GM19240 (cell line): ENCODE measurements at regions not wholly inside any gene's neighbourhood (a gene's known extent, or its start where the extent isn't known, plus 50 kb on each side); places are given as distances from the start of the nearest gene placed in this dataset.
"Not testable (repeated sequence)": the region's sequence is repeated elsewhere in the genome, so short reads cannot be mapped to it uniquely, and the experiment has no call there.

Source experiments
- DNase-seq: peaks from one replicate; pipeline ENCODE4 v3.0.0; 2011; ENCODE audit warnings: low spot score; ENCODE audit not compliant: insufficient read length

DNA sequence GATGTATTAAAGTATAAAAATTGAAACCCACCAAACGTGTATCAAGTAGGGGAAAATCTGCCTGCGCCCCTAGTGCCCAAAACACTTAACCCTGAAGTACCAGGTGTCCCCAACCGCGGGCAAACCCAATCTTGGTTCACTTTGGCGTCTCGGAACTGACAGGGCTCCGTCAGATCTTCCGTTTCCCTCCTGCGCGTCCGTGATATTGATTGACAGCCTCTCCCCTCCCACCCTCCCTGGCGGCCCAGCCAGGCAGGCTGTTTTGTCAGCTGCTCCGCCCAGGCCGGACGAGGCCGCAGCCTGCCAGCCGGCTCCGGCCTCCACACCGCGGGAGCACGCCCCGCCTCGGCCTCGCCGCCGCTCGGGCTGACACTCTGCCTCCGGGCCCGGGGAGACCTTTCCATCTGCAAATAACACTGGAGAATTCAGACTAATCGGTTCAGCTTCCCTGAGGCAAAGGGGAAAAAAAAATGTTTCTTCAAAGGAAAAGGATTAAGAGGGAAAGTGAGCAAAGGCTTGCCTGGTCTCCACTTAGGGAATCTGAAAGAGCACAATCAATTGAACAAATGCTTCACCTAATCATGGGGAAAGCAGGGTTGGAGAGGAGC lies 234.9 kb upstream of the MCHR2 start:
- DNase-seq = peak; percentile 37

DNA sequence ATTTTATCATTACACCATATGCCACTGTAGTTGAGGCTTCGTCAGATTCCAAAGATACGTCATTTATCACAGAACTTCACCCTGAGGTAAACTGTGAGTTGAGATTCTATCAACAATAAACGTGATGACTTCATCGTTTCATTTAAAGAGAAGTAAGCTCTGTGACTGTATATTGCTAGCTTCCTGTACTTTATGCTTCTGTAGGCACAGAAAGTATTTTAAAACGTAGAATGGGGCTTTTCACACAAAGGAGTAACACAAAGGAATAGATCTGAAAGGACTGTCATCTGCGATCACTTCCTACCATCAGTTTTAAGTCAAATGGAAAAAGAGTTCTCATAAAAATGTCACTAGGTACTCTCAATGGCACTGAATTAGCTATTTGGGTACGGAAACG lies 234.4 kb upstream of the MCHR2 start:
- no peak for DNase-seq

DNA sequence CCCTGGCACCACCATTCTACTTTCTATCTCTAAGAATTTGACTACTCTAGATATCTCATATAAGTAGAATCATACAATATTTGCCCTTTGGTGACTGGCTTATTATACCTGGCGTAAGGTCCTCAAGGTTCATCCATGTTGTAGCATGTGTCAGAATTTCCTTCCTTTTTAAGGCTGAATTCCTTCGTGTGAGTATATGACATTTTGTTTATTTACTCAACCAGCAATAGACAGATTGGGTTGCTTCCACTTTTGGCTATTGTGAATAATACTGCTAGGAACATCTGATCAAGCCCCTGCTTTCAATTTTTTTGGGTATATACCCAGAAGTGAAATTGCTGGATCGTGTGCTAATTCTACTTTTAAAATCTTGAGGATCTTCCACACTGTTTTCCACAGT lies 232.8 kb upstream of the MCHR2 start:
- no peak for DNase-seq

DNA sequence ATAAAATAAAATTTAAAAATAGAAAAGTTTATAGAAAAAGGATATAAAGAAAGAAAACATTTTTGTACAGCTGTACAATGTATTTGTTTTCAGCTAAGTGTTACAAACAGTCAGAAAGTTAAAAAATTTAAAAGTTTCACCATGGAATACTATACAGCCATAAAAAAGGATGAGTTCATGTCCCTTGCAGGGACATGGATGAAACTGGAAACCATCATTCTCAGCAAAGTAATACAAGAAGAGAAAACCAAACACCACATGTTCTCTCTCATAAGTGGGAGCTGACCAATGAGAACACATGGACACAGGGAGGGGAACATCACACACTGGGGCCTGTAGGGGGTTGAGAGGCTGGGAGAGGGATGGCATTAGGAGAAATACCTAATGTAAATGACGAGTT lies 229.9 kb upstream of the MCHR2 start:
- DNase-seq = not testable (repeated sequence)

- no peak for DNase-seq
Observed at GRCh38 chr6:100220543-100220942, 226.5 kb upstream of the MCHR2 start.

DNA sequence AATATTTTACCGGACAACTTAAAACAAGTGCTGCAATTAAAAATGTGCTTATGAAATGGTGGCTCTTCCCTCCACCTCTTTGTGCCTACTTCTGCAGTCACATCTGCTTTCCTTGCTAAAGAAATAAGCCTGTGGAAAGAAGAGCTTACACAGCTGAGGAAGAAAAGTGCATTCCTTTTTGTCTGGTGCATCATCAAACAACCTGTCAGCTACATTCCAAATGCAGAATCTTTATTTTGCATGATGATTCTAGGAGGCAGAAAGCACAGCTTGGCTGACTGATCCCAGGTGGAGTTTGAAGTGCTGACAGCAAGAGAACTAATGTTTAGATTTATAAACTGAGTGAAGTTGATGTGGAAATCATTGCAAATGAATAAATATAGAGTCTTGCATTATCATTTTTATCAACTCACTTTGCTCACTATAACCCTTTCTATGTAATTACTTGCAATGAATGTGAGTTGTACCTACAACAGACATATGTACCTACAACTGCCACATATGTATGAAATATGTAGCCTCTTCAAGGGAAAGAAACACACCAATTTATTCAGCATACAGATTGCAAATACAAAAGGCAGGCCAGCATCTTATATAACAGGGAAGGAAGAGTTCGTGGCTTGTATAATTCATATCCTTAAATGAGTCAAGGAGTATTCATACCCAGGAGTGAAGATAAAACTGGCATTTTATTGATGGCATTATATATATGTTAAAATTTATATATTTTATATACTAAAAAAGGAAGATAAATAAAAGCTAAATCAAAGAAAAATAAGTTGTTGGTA lies 223.4 kb upstream of the MCHR2 start:
- DNase-seq = no peak

DNA sequence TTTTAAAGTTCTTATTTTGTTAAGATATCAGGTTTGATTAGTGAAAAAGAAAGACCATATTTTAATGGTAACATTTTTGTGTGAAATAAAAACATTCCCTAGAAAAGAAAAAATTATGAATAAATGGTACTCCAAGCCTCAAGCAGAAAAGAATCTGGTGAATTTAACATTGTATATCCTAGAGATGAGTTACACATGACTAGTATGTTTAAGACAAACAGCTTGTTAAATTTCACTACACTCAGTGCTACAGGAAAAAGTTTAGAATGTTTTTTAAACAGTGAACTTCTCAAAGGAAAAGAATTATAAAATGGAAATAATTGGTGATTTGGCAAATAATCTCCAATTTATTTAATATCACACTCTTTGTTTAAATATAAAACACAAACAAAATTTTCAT lies 222.7 kb upstream of the MCHR2 start:
- no peak for DNase-seq

DNA sequence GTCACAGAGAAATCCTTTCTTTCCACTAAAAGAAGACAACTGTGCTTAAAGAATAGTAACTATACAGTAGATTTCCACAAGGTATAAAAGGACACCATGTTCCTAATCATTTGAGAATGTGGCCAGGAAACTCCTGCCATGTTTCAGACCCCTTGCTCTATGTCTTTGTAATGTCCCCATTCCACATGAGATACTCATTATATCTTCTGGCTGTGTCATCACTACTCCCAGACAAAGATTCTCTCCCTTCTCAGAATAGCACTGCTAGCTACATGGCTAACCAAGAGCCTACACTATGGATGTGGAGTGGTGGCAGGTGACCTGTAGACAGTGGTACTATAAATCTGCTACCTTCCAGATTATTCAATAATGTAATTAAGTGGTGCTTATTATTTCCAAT lies 218.1 kb upstream of the MCHR2 start:
- no peak for DNase-seq

- no peak for DNase-seq
Observed at GRCh38 chr6:100210137-100211117, 216.4 kb upstream of the MCHR2 start.

GRCh38 chr6:100209323-100210136 lies 215.5 kb upstream of the MCHR2 start:
- DNase-seq = no peak

GRCh38 chr6:100203400-100203799 lies 209.4 kb upstream of the MCHR2 start:
- DNase-seq = no peak

GRCh38 chr6:100202417-100203194 lies 208.6 kb upstream of the MCHR2 start:
- no peak for DNase-seq

GRCh38 chr6:100196214-100196982 lies 202.4 kb upstream of the MCHR2 start:
- not testable (repeated sequence) for DNase-seq

- not testable (repeated sequence) for DNase-seq
Observed at GRCh38 chr6:100195244-100195643, 201.2 kb upstream of the MCHR2 start.

DNA sequence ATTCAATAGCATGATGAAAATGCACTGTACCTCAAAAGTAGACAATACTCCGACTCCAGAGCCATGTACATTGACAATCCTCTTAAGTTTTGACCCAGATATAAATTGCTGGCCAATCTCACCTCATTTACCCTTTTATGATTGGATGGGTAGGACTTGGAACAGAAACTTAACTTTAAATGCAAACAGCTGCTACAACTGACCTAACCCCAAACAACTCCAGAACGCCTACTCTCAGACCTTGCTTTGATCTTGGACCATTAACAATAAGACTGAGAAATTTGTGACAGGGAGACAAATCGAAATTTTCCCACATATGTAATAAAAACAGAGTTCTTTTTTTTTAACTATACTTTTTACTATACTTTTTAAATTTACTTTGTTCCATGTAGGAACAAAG lies 200.5 kb upstream of the MCHR2 start:
- DNase-seq = no peak

DNA sequence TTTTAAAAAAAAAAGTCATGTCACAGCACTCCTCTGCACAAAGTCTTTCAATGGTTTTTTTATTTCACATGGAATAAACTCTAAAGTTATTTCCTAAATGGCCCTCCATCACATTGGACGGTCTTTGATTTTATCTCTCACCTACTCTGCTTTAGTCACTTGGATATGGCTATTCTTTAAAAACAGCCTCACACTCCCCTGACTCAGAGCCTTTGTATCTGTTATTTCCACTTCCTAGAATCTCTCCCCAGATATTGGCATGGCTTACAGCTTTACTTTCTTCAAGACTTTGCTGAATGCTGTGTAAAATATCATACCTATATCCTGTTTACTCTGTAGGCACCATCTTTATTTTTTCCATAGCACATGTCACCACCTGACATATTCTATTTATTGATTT lies 194.7 kb upstream of the MCHR2 start:
- no peak for DNase-seq

GRCh38 chr6:100186552-100186951 lies 192.5 kb upstream of the MCHR2 start:
- no peak for DNase-seq

DNA sequence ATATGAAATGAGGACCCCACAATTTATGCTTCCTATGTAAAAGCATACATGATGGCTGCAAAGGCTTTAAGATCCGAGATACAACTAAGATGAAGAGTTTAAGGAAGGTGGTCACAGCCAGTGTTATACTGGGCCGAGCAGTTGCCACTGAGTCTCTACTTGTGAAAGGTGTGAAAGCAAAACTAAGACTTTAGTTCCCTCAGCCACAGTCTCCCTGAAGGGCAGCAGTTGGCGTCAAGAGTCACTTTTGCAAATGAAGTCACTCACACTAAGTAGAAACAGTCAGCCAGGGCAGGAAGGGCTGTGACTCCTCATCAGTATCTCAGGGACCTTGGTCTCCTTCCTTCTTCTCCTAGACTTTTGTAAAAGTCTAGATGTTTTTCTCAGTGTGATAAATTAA lies 191.6 kb upstream of the MCHR2 start:
- DNase-seq = no peak

- no peak for DNase-seq
Observed at GRCh38 chr6:100184473-100184872, 190.4 kb upstream of the MCHR2 start.

- no peak for DNase-seq
Observed at GRCh38 chr6:100182313-100182712, 188.3 kb upstream of the MCHR2 start.
